ENCODE measurements at regions not wholly inside any gene's neighbourhood (a gene's known extent, or its start where the extent isn't known, plus 50 kb on each side); places are given as distances from the start of the nearest gene placed in this dataset.

GRCh38 chr10:36779238-36779846 is 346.1 kb upstream of the ANKRD30A start:
- no peak for TF ChIP-seq POLR2A (IDR thresholded peaks at IDR 0.05)
- TF ChIP-seq POLR2AphosphoS5 (IDR thresholded peaks at IDR 0.05): no peak
- peak; percentile 43 to 78 (median 66) for TF ChIP-seq CTCF (IDR thresholded peaks at IDR 0.05)
- TF ChIP-seq EP300 (IDR thresholded peaks at IDR 0.05): no peak

Measured in upper lobe of left lung (tissue), 4 donors.